ENCODE measurements at regions not wholly inside any gene's neighbourhood (a gene's known extent, or its start where the extent isn't known, plus 50 kb on each side); places are given as distances from the start of the nearest gene placed in this dataset.

GRCh38 chr5:4395752-4396151 is 744.4 kb upstream of the ADAMTS16 start:
- TF ChIP-seq CTCF (IDR thresholded peaks at IDR 0.05; ENCODE audit: extremely low read depth, missing control alignments): no peak
- DNase-seq (ENCODE audit: low spot score): no peak

DNA sequence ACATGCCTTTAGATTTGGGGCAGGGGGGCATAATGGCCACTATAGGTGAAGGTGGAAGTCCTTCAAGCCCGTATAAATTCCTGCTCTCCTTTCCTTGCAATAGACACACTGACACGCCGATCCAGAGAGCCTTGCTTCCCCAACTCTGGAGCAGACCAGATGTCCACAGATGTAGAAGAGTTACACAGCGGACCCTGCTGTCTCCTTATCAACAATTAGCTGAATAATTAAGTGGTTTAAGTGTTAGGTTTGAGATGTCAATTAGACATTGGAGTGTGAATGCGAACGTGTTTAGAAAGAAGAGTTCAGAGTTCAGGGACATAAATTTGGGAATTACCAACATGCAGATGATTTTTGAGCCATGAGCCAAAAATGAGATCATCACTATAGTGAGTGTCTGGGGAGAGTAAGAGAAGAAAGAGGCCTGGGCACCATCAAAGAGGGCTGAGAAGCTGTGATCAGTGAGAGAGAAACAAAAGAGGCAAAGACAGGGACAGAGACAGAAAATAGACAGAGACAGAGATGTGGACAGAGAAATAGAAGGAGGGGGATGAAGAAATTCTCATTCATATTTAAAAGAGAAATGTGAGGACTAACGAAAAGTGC is 734.4 kb upstream of the ADAMTS16 start:
- no peak for TF ChIP-seq CTCF (IDR thresholded peaks at IDR 0.05; ENCODE audit: extremely low read depth, missing control alignments)
- DNase-seq (ENCODE audit: low spot score): no peak

DNA sequence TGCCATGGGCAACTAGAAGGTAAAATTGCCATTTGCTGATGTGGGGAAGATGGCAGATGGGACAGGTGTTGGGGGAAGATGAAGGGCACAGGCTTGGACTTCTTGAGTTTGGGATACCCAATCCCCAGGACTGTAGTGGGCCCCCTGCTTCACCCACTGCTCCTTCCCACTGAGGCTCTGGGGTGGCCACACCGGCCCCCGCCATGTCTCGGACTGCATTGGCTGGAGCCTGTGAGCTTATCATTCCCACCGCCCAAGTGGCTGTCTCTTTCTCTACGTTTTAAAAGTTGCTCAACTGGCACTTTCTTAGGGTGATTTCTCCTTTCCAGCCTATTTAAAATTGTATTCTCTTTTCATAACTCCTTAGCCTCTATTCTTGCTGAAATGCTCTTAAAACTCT is 730.0 kb upstream of the ADAMTS16 start:
- TF ChIP-seq CTCF (IDR thresholded peaks at IDR 0.05; ENCODE audit: extremely low read depth, missing control alignments): no peak
- DNase-seq (ENCODE audit: low spot score): no peak

GRCh38 chr5:4411664-4412063 is 728.5 kb upstream of the ADAMTS16 start:
- no peak for DNase-seq (ENCODE audit: low spot score)
- no peak for TF ChIP-seq CTCF (IDR thresholded peaks at IDR 0.05; ENCODE audit: extremely low read depth, missing control alignments)

DNA sequence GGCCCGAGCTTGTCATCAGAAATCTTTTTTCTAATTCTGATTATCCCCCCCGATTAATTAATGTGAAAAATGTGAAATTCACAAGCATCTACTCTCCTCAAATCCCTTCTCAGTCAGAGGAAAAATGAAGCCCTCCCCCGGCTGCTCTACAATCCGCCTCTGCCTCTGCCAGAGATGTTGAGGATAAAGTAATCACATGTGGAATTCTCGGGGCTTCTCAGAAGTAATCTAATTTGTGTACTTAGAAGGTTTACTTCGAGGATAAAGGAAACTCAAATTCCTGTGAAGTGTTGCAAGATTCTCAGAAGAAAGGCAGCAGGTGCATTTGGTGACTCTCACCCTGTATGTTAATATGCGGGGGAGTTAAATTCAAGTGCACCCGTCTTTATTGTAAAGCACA is 726.1 kb upstream of the ADAMTS16 start:
- DNase-seq (ENCODE audit: low spot score): no peak
- TF ChIP-seq CTCF (IDR thresholded peaks at IDR 0.05; ENCODE audit: extremely low read depth, missing control alignments): no peak

DNA sequence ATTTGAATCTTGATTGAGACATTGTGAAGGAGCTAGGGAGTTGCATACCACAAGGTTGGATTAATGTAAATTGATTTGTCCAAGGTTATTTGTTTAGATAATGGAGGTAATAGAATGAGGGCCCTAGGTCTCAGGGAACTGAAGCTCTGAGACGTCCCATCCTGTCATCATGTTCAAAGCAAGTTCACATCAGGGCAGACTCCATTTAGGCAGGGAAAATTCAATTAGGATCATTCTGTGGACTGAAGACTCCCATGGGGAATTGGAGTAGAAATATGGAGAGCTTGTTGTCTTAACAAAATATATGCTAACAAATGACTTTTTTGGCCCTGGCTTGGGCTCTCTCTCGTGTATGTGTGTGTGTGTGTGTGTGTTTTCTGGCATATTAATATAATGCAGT is 722.0 kb upstream of the ADAMTS16 start:
- TF ChIP-seq CTCF (IDR thresholded peaks at IDR 0.05; ENCODE audit: extremely low read depth, missing control alignments): no peak
- DNase-seq (ENCODE audit: low spot score): no peak

- no peak for DNase-seq (ENCODE audit: low spot score)
- TF ChIP-seq CTCF (IDR thresholded peaks at IDR 0.05; ENCODE audit: extremely low read depth, missing control alignments): no peak
Measured at GRCh38 chr5:4419281-4419680, 720.8 kb upstream of the ADAMTS16 start.

Data from GM20000 (cell line).